Upper lobe of left lung (tissue), 6 donors: ENCODE measurements at regions not wholly inside any gene's neighbourhood (a gene's known extent, or its start where the extent isn't known, plus 50 kb on each side); places are given as distances from the start of the nearest gene placed in this dataset.

ENCODE experiments used
- ATAC-seq, 2 donors: fragments of 200-7000 bp; cut with Tn5 transposase; one replicate each; pipeline ENCODE4 v1.9.1; 2022; ENCODE audit warnings: mild to moderate bottlenecking in 2 of 2, moderate library complexity in 2 of 2; ENCODE audit not compliant: low FRiP score in 2 of 2
- DNase-seq, 2 donors: peaks; one replicate each; pipeline ENCODE4 v3.0.0-alpha.2; 2019 to 2020
- H3K27ac ChIP-seq, 4 donors: fragments of 200-600 bp; sonication (generic); one replicate each; pipeline ENCODE4 v1.5.1; 2016 to 2019
- H3K27me3 ChIP-seq, 4 donors: fragments of 200-600 bp; sonication (generic); one replicate each; pipeline ENCODE4 v1.5.1; 2017 to 2019
- H3K36me3 ChIP-seq, 4 donors: fragments of 200-600 bp; sonication (generic); one replicate each; pipeline ENCODE4 v1.5.1; 2016 to 2019
- H3K4me1 ChIP-seq, 4 donors: fragments of 200-600 bp; sonication (generic); one replicate each; pipeline ENCODE4 v1.5.1; 2018 to 2019
- H3K4me3 ChIP-seq, 4 donors: fragments of 200-600 bp; sonication (generic); one replicate each; pipeline ENCODE4 v1.5.1; 2017 to 2019; ENCODE audit warnings: mild to moderate bottlenecking in 2 of 4, moderate library complexity in 1 of 4
- H3K9me3 ChIP-seq, 4 donors: fragments of 200-600 bp; sonication (generic); one replicate each; pipeline ENCODE4 v1.5.1; 2018 to 2019
- CTCF ChIP-seq, 6 experiments: fragments of 450-650 bp in 4 of 6; fragments of 200-600 bp in 2 of 6; sonication (generic) in 2 of 6; IDR thresholded peaks; one replicate each; pipeline ENCODE4 v1.5.1; 2016 to 2019; ENCODE audit warnings: antibody characterized with exemption in 6 of 6
- EP300 ChIP-seq, 4 donors: sonication (generic); formaldehyde crosslinking; IDR thresholded peaks; one replicate each; pipeline ENCODE4 v1.5.1; 2017; ENCODE audit warnings: antibody characterized with exemption in 4 of 4, control low read depth in 2 of 4
- POLR2A ChIP-seq, 4 donors: fragments of 450-650 bp; IDR thresholded peaks; one replicate each; pipeline ENCODE4 v1.5.1; 2016 to 2017; ENCODE audit warnings: antibody characterized with exemption in 4 of 4, mild to moderate bottlenecking in 2 of 4
- POLR2AphosphoS5 ChIP-seq, 2 donors: sonication (generic); formaldehyde crosslinking; IDR thresholded peaks; one replicate each; pipeline ENCODE4 v1.5.1; 2017; ENCODE audit warnings: antibody characterized with exemption in 2 of 2
- WGBS, 2 donors: methylation state at CpG; one replicate each; pipeline ENCODE4 v1.1.5; 2017 to 2018; 5-methylcytosine and 5-hydroxymethylcytosine counted together
- donor health status: DM: no; HTN: no; CAD: no; lungs with moderate emphysema.
- donor health status: DM: no; HTN: yes; CAD: no; lungs with severe emphysema.

GRCh38 chr2:172219201-172219600 is 116.5 kb upstream of the DLX2 start:
- Histone ChIP-seq H3K36me3 (no peaks in the 10 kb centered on the region), H3K27ac (no peak overlapping the region), H3K4me1 (peaks cover 0 to 4% (median 0%) of the 10 kb centered on the region in 4 donors), H3K27me3 (no peaks in the 10 kb centered on the region), H3K4me3 (no peak overlapping the region), H3K9me3 (no peaks in the 10 kb centered on the region)
- TF ChIP-seq POLR2AphosphoS5 (IDR thresholded peaks at IDR 0.05) (no peak), EP300 (IDR thresholded peaks at IDR 0.05) (no peak), POLR2A (IDR thresholded peaks at IDR 0.05) (no peak), CTCF (IDR thresholded peaks at IDR 0.05) (no peak)
- WGBS, 2 donors, result 54 to 77% methylated on average over 2 of the region's 2 CpGs
- no peak for DNase-seq
- no peak for ATAC-seq

- DNase-seq, result no peak
- Histone ChIP-seq H3K4me1 (peaks cover 0 to 4% (median 0%) of the 10 kb centered on the region in 4 donors), H3K27ac (no peak overlapping the region), H3K9me3 (no peaks in the 10 kb centered on the region), H3K4me3 (no peak overlapping the region), H3K36me3 (no peaks in the 10 kb centered on the region), H3K27me3 (no peaks in the 10 kb centered on the region)
- TF ChIP-seq EP300 (IDR thresholded peaks at IDR 0.05), result no peak
- no peak for TF ChIP-seq POLR2AphosphoS5 (IDR thresholded peaks at IDR 0.05)
- no peak for TF ChIP-seq CTCF (IDR thresholded peaks at IDR 0.05)
- TF ChIP-seq POLR2A (IDR thresholded peaks at IDR 0.05), result no peak
- no peak for ATAC-seq
These were observed 117.4 kb upstream of the DLX2 start for GRCh38 chr2:172220121-172220520.

GRCh38 chr2:172223601-172224054 is 120.9 kb upstream of the DLX2 start:
- Histone ChIP-seq H3K27ac (no peak overlapping the region), H3K36me3 (no peaks in the 10 kb centered on the region), H3K9me3 (no peaks in the 10 kb centered on the region), H3K4me3 (no peak overlapping the region), H3K4me1 (peaks cover 0 to 4% (median 0%) of the 10 kb centered on the region in 4 donors), H3K27me3 (no peaks in the 10 kb centered on the region)
- WGBS, 2 donors, result 43 to 56% methylated on average over 5 of the region's 5 CpGs
- no peak for DNase-seq
- TF ChIP-seq POLR2AphosphoS5 (IDR thresholded peaks at IDR 0.05) (no peak), EP300 (IDR thresholded peaks at IDR 0.05) (no peak), CTCF (IDR thresholded peaks at IDR 0.05) (no peak), POLR2A (IDR thresholded peaks at IDR 0.05) (no peak)
- no peak for ATAC-seq

- no peak overlapping the region for H3K4me3 ChIP-seq
- no peak for ATAC-seq
- WGBS, 2 donors, result 80 to 91% methylated on average over 3 of the region's 3 CpGs
These were observed 123.1 kb upstream of the DLX2 start for GRCh38 chr2:172225786-172226185.

More at GRCh38 chr2:172225786-172226185, 123.1 kb upstream of the DLX2 start:
- H3K9me3 ChIP-seq, result no peaks in the 10 kb centered on the region
- no peaks in the 10 kb centered on the region for H3K4me1 ChIP-seq
- no peak overlapping the region for H3K27ac ChIP-seq
- TF ChIP-seq POLR2A (IDR thresholded peaks at IDR 0.05), result no peak
- TF ChIP-seq EP300 (IDR thresholded peaks at IDR 0.05), result no peak
- TF ChIP-seq CTCF (IDR thresholded peaks at IDR 0.05), result no peak
- TF ChIP-seq POLR2AphosphoS5 (IDR thresholded peaks at IDR 0.05), result no peak
- no peak for DNase-seq
- no peaks in the 10 kb centered on the region for H3K27me3 ChIP-seq
- H3K36me3 ChIP-seq, result no peaks in the 10 kb centered on the region
